NCI-H1417 treated with DMSO at 0.1 percent for 48 hours (cell line): ENCODE measurements at regions not wholly inside any gene's neighbourhood (a gene's known extent, or its start where the extent isn't known, plus 50 kb on each side); places are given as distances from the start of the nearest gene placed in this dataset.

Experiments
- DNase-seq: peaks from one replicate; lab custom pipeline; 2025; lab: John Stamatoyannopoulos, UW

DNA sequence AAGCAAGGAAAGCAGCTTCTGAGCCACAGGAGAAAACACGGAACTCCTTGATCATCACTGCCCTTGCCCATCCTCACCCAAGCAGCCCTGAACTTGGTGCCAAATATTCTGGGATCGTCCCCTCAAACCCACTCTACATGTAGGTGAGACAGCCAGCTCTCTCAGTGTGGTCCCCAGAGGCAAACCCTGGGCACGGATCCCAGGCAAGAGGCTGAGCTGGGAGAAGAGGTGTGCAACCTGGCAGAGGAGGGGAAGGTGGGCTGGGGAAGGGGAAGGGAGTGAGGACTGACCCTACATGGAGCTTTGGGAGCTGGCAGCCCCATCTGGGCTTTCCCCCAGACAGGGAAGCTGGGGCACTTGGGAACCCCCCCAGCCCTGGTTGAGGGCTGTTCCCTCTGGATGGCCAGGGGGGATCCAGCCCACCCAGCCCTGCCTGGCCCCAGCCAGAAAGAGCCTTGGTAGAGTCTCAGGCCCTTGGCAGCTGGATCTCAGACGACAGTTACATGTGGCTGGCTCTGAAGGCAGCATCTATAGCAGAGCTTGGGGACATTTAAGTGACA, 186.2 kb upstream of the CST7 start:
- no peak for DNase-seq

DNA sequence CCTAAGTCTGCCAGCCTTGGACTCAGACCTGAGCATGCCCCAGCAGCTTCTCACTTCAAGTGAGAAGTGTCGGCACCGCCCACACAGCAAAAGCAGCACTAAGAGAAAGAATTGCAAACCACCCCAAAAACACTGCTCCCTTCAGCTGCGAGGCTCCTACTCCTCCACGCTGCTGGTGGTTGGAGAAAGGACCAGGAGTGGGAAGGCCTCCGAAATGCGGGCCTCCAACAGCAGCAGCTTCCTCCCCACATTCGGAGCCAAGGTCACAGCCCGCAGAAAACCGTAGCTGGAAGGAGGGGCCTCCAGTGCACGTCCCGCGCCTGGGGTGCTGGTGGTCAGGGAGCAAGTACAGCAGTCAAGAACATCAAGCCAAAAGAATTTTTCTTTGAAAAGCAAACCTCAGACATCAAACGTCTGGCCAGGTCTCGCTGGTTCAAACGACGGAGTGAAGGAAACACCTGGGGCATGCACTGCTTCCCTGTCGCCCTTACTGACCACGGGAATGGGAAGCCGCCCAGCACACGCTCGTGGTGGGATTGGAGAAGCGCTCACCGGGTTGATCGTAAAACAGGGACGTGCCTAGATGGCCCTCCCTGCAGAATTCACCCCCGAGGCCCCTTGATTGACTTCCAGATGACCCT, 185.6 kb upstream of the CST7 start:
- no peak for DNase-seq

- DNase-seq = no peak
These were observed 184.9 kb upstream of the CST7 start for GRCh38 chr20:24764027-24764793.

DNA sequence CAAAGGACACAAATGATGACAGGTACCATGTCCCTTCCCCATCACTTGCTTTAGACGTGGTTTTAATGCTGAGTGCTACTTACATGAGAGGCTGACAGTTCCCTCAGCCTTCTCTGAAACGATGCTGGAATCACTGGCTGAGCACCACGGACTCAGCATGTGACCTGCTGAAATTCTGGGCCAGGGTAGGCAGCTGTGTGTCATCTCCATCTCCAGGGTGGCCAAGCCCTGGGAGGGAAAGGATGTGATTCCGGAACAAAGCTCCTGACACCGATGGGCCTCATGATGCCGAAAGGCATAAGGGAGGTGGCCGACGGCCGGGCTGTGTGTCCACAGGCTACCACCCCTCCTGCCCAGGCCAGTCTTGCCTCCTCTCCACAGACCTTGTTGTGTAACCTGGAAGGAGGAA, 184.3 kb upstream of the CST7 start:
- DNase-seq = no peak

- no peak for DNase-seq
These were observed 183.5 kb upstream of the CST7 start for GRCh38 chr20:24765316-24766142.

DNA sequence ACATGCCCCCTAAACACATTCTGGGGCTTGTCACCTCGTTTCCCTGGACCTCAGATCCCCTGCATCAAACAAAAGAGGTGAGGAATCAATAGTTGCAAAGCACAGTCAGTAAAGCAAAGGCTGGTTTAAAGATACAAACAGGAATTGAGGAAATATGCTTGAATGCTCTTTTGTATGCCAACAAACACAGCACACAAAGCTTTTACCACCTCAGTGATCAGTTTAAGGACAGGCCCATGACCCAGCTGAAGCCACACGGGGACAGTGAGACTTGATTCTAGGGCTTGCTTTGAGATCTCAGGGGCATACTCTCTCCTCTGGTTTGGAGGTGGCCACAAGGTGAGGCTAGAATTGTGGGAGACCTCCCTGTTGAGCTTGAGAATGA, 182.9 kb upstream of the CST7 start:
- DNase-seq = no peak

DNA sequence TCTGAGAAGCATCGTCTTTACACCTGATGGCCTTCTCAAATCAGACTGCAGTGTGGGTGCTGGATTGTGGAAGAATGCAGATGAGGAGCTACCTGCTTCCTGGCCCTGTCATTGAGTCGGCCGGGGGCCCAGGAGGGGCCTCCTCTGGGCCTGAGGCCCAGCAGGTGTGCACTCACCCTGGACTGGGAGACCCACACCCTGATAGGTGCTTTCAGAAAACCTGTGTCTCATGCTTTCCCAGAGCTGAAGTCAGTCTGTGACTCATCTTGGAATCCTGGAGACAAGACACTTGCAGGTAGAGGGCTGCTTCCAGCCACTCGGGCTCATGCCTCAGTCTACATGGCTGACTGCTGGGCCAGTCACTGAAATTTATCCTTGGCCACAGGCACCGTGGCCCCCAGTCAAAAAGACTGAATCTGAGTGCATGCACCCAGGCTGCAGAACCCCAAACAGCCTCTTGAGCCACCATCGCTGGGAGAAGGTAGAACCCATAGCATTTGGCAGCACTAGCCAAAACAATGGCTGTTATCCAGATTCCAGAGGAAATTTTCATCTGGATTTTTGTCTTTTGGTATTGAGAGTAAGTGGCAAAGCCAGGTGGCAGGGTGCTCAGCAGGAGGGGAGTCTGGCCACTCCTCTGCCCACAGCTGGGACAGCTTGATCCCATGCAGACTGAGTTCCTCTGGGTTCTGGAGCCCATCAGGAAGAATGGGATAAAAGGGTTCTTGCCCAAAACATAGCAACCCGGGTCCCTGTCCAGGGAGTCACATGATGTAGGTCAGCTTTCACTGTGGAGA, 182.0 kb upstream of the CST7 start:
- DNase-seq = no peak

DNA sequence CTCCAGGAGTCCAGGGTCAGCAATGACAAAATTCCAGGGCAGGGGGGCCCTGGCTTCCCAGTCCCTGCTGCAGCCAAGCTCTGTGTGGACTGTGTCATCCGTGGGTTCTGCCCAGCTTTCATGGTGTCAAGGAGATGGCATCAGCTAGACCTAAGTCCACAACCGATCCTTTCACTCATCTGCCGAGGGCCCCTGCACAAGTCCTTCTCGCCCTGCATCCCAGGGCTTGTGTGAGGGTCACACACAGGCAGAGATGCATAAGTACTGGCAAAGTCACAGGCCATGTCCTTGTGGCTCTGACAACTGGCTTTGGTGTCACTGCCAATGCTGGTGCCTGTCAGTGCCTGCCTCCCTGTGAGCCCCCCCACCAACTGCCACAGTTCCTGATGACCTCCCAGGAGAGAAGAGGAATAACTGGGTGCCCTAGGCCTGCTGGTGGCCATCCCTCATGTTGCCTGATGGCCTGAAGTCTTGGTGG, 181.4 kb upstream of the CST7 start:
- DNase-seq = no peak

DNA sequence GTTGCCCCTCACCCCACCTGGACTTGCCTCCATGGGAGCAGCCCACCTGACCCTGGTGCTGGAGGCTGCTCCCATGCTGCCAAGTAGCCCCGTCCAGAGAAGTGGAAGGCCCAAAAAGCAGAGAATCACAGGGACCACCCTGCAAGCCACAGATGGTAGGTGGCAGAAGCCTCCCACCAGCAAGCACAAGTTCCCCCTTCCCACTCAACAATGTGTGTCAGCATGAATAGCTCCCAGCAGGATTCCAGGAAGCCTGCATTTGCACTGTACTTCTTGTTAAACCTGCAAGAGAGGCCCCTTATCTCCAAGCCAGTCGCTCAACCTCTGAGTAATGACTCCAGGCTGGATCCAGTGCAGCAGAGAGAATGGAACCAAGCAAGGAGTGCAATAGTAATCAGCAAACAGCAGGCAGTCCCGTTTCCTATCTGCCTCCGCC, 180.8 kb upstream of the CST7 start:
- DNase-seq = no peak

DNA sequence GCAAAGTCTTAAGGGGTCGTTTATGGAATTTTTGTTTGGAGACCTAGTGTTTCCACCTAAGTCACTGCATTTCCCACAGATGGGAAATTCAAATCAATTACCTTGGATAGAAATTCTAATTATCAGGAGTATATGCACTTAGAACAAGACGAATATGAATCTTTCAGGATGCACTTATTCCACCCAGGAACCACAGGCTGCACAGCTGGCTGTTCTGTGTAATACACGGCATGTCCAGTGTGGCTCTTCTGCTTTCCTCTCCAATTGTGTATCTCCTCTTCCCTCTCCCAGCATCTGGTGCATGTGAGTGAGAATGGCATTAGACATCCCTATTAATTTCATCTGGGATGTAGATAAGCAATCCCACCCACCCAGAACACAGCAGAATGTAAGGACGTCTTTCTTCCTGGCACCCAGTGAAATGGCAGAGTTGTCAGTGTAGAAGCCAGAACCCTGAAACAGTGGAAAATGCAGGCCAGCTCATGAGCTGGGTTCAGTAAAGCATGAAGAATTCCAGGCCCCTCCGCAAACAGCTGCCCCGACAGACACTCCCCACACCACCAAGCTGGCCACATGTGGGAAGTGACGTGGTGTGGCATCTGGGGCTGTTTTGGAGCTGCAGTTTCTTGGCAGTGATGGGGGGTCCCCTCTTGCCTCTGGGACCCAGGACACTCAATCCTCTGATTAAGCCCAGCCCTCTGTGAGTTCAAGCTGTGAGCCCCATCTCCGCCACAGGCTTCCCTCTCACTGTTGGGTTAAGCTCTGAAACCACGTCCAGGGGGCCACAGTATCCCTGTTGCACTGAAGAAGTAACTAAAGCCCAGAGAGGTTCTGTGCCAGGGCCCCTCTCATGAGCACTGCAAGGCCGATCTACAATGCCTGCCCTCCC, 180.1 kb upstream of the CST7 start:
- no peak for DNase-seq

GRCh38 chr20:24769878-24770627, 179.0 kb upstream of the CST7 start:
- DNase-seq = no peak

- no peak for DNase-seq
These were observed 178.2 kb upstream of the CST7 start for GRCh38 chr20:24770628-24771541.

DNA sequence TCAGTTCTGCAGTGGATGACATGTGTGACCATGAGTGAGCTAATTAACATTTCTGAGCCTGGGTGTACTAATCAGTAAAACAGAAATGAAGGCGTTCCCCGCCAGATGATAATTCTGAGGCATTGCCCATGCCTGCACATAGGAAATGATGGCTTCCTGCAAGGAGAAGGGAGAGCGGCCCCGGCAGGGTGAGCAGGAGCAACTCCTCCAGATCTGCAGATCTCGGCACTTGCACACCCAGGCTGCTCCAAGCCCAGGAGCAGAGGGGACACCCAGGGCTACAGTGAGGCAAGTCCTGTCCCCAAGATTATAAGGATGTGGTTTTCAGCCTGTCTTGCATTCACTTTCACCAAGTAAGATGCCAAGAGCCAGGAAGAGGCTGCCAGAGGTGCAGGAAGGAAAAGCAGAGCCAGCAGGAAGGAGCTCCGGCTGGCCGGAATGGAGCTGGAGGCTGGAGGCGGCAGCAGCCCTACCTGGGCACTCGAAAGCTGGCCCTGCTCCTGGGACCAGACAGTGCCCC, 177.5 kb upstream of the CST7 start:
- DNase-seq = no peak

GRCh38 chr20:24772667-24773066, 176.4 kb upstream of the CST7 start:
- no peak for DNase-seq

DNA sequence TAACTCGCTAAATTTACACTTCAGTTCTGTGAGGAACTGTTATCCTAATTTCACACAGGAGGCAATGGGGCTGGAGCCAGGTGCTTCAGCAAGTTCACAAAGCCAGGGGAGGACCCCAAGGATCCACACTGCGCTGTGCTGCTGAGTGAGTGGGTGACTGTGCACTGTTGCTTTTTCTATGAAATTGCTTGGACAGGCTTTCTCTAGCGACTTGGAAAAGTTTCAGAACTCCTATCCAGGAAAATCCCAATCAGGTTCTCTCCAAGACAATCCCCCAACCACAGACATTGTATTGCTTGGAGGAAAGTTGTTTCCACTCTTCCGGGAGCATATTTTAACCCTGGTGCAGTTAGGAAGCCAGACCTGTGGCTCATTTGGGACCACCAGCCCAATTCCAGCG, 175.9 kb upstream of the CST7 start:
- DNase-seq = no peak

DNA sequence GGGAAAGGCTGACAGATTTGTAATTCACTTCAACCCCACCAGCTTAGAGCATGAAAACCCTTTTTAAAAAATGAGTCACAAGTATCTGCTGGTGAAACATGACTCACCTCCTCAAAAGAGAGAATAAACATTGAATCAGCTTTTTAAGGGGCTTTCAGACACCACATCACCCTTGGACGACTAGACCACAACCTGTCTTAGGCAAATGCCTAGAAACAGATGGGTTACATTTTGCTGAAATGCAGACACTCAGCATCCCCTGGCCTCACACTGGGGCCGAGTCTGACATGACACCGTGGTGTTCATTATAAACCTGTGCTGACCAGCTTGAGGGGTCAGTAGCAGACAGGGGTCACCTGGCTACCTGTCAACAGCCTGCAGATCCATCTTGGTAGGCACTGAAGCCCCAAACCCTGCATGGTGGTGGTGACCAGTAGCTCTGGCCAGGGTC, 175.3 kb upstream of the CST7 start:
- no peak for DNase-seq

GRCh38 chr20:24775966-24776365, 173.1 kb upstream of the CST7 start:
- no peak for DNase-seq

GRCh38 chr20:24776755-24777271, 172.3 kb upstream of the CST7 start:
- DNase-seq = no peak
